Mucosa of descending colon (tissue), 3 donors: ENCODE measurements at regions not wholly inside any gene's neighbourhood (a gene's known extent, or its start where the extent isn't known, plus 50 kb on each side); places are given as distances from the start of the nearest gene placed in this dataset.

ENCODE experiments used
- ATAC-seq: fragments of 200-7000 bp; cut with Tn5 transposase; one replicate; pipeline ENCODE4 v1.9.1; 2020; ENCODE audit warnings: mild to moderate bottlenecking, moderate library complexity
- DNase-seq, 3 donors: peaks; one replicate each; pipeline ENCODE4 v3.0.0-alpha.2; 2020
- H3K36me3 ChIP-seq: fragments of 200-600 bp; one replicate; pipeline ENCODE4 v1.8.0; 2021; ENCODE audit warnings: low read depth, mild to moderate bottlenecking
- H3K4me1 ChIP-seq: fragments of 200-600 bp; one replicate; pipeline ENCODE4 v1.8.0; 2021; ENCODE audit warnings: low read depth, mild to moderate bottlenecking
- H3K4me3 ChIP-seq: fragments of 200-600 bp; one replicate; pipeline ENCODE4 v1.8.0; 2021; ENCODE audit warnings: mild to moderate bottlenecking
- H3K9me3 ChIP-seq: fragments of 200-600 bp; one replicate; pipeline ENCODE4 v1.8.0; 2021; ENCODE audit warnings: mild to moderate bottlenecking
- intact Hi-C, 2 donors: fragments of 100-400 bp; cut with DNase I in 1 of 2; cut with micrococcal nuclease in 1 of 2; formaldehyde crosslinking; loops; one replicate each; pipeline versions ENCODE4 v1.11.0 to v1.11.1; 2022; cut with DNase I, micrococcal nuclease
- TF ChIP-seq, protein P1 (sequence below): fragments of 200-600 bp; IDR thresholded peaks from one replicate; pipeline ENCODE4 v1.8.0; 2022; ENCODE audit warnings: antibody characterized with exemption, mild to moderate bottlenecking
- donor health status: DM: no; HTN: no; CAD: no; lungs with moderate emphysema.
- donor health status: DM: no; HTN: no; CAD: no.
- donor health status: DM: no; HTN: yes; CAD: no.

DNA sequence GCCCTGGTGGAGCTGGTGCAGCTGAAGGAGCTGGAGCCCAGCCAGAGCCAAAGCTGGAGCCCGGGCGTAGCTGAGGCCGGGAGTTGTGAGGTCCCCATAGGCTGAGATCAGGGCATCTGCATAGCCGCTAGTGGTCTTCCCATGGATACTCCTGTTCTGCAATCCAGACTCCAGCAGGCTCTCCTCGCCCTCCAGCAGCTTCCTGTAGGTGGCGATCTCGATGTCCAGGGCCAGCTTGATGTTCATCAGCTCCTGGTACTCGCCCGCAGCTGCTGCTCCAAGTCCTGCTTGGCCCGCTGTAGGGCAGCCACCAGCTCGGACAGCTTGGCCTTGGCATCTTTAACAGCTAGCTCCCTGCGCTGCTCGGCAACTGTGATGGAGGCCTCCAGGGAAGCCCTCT lies 966.1 kb downstream of the FSCB start:
- H3K9me3 ChIP-seq, result no peaks in the 10 kb centered on the region
- no peak for ATAC-seq
- TF ChIP-seq, protein P1, sequence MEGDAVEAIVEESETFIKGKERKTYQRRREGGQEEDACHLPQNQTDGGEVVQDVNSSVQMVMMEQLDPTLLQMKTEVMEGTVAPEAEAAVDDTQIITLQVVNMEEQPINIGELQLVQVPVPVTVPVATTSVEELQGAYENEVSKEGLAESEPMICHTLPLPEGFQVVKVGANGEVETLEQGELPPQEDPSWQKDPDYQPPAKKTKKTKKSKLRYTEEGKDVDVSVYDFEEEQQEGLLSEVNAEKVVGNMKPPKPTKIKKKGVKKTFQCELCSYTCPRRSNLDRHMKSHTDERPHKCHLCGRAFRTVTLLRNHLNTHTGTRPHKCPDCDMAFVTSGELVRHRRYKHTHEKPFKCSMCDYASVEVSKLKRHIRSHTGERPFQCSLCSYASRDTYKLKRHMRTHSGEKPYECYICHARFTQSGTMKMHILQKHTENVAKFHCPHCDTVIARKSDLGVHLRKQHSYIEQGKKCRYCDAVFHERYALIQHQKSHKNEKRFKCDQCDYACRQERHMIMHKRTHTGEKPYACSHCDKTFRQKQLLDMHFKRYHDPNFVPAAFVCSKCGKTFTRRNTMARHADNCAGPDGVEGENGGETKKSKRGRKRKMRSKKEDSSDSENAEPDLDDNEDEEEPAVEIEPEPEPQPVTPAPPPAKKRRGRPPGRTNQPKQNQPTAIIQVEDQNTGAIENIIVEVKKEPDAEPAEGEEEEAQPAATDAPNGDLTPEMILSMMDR, result no peak
- H3K4me3 ChIP-seq, result no peak overlapping the region
- intact Hi-C loops, result no loop called here
- no peaks in the 10 kb centered on the region for H3K36me3 ChIP-seq
- DNase-seq, result no peak
- H3K4me1 ChIP-seq, result no peaks in the 10 kb centered on the region

- intact Hi-C loops, result no loop called here
- no peak overlapping the region for H3K4me3 ChIP-seq
These were observed 967.9 kb downstream of the FSCB start for GRCh38 chr14:43539210-43539609.

DNA sequence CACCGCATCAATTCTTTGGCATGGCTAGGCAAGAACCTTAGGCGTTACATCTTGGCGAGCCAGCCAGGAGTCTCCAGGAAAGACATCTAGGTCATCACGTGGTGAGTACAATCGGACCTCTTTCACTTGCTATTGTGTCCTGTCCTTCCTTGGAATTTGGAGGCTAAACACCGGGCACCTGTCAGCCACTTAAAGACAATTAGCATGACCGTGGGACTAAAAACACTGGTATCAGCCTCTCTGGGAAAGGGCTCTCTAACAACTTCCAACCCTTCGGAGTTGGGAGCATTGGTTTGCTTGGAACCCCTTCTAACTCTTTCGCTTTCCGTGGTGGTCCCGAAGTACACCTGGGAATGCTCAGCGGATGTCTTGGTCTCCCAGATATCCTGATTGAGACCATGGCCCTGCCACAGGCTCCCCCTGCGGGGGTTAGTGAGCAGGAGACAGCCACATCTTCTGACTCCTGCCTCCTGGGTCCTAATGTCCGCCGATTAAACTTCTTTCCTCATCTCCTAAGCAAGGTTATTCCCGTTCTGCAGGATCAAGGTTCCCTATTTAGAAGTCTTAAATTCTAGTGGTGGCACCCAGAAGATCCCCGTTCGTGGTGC lies 971.7 kb downstream of the FSCB start:
- TF ChIP-seq, protein P1, result no peak
- H3K36me3 ChIP-seq, result no peaks in the 10 kb centered on the region
- no peaks in the 10 kb centered on the region for H3K4me1 ChIP-seq
- peaks cover 13% of the 10 kb centered on the region for H3K9me3 ChIP-seq
- intact Hi-C loops, result no loop called here
- DNase-seq, result no peak
- ATAC-seq, result no peak
- no peak overlapping the region for H3K4me3 ChIP-seq

More at GRCh38 chr14:43539210-43539609, 967.9 kb downstream of the FSCB start:
- Histone ChIP-seq H3K9me3 (peaks cover 4% of the 10 kb centered on the region), H3K4me1 (no peaks in the 10 kb centered on the region), H3K36me3 (no peaks in the 10 kb centered on the region)
- TF ChIP-seq, protein P1, result no peak
- ATAC-seq (no peak), DNase-seq (peak in 1 of 3 donors; percentile 40)

DNA sequence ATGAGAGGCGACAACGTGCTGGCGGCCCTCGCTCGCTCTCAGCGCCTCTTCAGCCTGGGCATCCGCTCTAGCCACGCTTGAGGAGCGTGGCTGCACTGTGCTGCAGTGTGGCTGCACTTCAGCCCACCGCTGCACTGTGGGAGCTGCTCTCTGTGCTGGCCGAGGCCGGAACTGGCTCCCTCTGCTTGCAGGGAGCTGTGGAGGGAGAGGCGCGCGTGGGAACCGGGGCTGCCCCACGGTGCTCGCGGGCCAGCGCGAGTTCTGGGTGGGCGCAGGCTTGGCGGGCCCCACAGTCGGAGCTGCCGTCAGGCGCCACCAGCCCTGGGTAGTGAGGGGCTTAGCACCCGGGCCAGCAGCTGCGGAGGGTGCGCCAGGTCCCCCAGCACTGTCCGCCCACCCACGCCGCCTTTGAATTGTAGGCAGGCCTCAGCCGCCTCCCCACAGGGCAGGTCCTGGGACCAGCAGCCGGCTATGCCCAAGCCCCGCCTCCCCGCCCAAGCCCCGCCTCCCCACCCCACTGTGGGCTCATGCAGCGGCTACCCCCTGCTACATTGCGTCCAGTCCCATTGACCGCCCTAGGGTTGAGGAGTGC lies 974.2 kb downstream of the FSCB start:
- H3K4me1 ChIP-seq, result no peaks in the 10 kb centered on the region
- TF ChIP-seq, protein P1, result no peak
- ATAC-seq (no peak), DNase-seq (no peak)
- H3K9me3 ChIP-seq, result peaks cover 13% of the 10 kb centered on the region
- no peak overlapping the region for H3K4me3 ChIP-seq
- intact Hi-C loops, result no loop called here
- H3K36me3 ChIP-seq, result no peaks in the 10 kb centered on the region

GRCh38 chr14:43528321-43528720 lies 978.8 kb downstream of the FSCB start:
- no peak for DNase-seq
- no peak for ATAC-seq
- intact Hi-C loops, result no loop called here
- Histone ChIP-seq H3K4me3 (no peak overlapping the region), H3K4me1 (no peaks in the 10 kb centered on the region), H3K36me3 (no peaks in the 10 kb centered on the region), H3K9me3 (peaks cover 5% of the 10 kb centered on the region)
- TF ChIP-seq, protein P1, result no peak
